H1 (cell line): ENCODE measurements at regions not wholly inside any gene's neighbourhood (a gene's known extent, or its start where the extent isn't known, plus 50 kb on each side); places are given as distances from the start of the nearest gene placed in this dataset.

Source experiments
- CTCF ChIA-PET: fragments of 300-600 bp; sonication (Branson Sonifier 250); formaldehyde crosslinking; loops from one replicate; lab custom pipeline; 2021; ENCODE audit not compliant: partially characterized antibody; lab: Charles Lee
- POLR2A ChIA-PET: fragments of 300-600 bp; sonication (Branson Sonifier 250); formaldehyde crosslinking; loops from one replicate; lab custom pipeline; 2021; ENCODE audit warnings: inconsistent platforms; ENCODE audit not compliant: partially characterized antibody; lab: Charles Lee
- DNase-seq, 2 experiments: peaks; one replicate each; pipeline versions ENCODE4 v3.0.0 to v3.0.0-alpha.2; 2010 to 2022; ENCODE audit warnings: low spot score in 2 of 2, low read depth in 1 of 2, mixed read lengths in 1 of 2
- FAIRE-seq: peaks from 2 replicates; lab custom pipeline; 2011; peaks lifted over from hg19 to GRCh38; lab: Jason Lieb, UNC
- H2AFZ ChIP-seq: 2 replicates; pipeline ENCODE4 v1.8.1; 2012; ENCODE audit warnings: low read length, inconsistent platforms
- H2AK5ac ChIP-seq: 2 replicates; pipeline ENCODE4 v1.6.1; 2013; ENCODE audit warnings: low read depth, low read length
- H2BK120ac ChIP-seq: replicated peaks from 2 replicates; pipeline ENCODE3; 2013; ENCODE audit warnings: low read depth, low read length, inconsistent platforms
- H2BK12ac ChIP-seq: 2 replicates; pipeline ENCODE4 v1.6.1; 2013; ENCODE audit warnings: low read depth, low read length
- H2BK15ac ChIP-seq: 2 replicates; pipeline ENCODE4 v1.6.1; 2013; ENCODE audit warnings: low read length
- H2BK20ac ChIP-seq: 2 replicates; pipeline ENCODE4 v1.6.1; 2013; ENCODE audit warnings: low read length
- H2BK5ac ChIP-seq: 2 replicates; pipeline ENCODE4 v1.6.1; 2013; ENCODE audit warnings: low read depth, low read length
- H3K14ac ChIP-seq: 2 replicates; pipeline ENCODE4 v1.6.1; 2013; ENCODE audit warnings: inconsistent platforms; ENCODE audit not compliant: insufficient read length
- H3K18ac ChIP-seq: 2 replicates; pipeline ENCODE4 v1.6.1; 2013; ENCODE audit warnings: low read length; ENCODE audit errors: extremely low read depth
- H3K23ac ChIP-seq: 2 replicates; pipeline ENCODE4 v1.6.1; 2013; ENCODE audit warnings: inconsistent platforms; ENCODE audit not compliant: insufficient read length
- H3K23me2 ChIP-seq: 2 replicates; pipeline ENCODE4 v1.6.1; 2013; ENCODE audit warnings: low read depth, low read length
- H3K27ac ChIP-seq: 2 replicates; pipeline ENCODE4 v1.6.1; 2011; ENCODE audit warnings: low read depth, low read length, inconsistent platforms
- H3K27me3 ChIP-seq, 4 experiments: replicated peaks in 1 of 4; 1 replicate in 1 of 4; 2 replicates in 3 of 4; pipeline versions ENCODE4 v1.6.1 to v1.8.1; 2011 to 2013; ENCODE audit warnings: low read length in 3 of 4, mild to moderate bottlenecking in 3 of 4, inconsistent platforms in 2 of 4, mixed read lengths in 2 of 4, moderate library complexity in 1 of 4; ENCODE audit not compliant: control insufficient read depth in 3 of 4, insufficient read depth in 3 of 4; ENCODE audit errors: extremely low read depth in 1 of 4
- H3K36me3 ChIP-seq, 4 experiments: 2 replicates each; pipeline versions ENCODE4 v1.6.1 to v1.8.1; 2011 to 2013; ENCODE audit warnings: mild to moderate bottlenecking in 4 of 4, low read length in 3 of 4, moderate library complexity in 2 of 4, control low read depth in 1 of 4, inconsistent platforms in 1 of 4; ENCODE audit not compliant: insufficient read depth in 4 of 4, control insufficient read depth in 2 of 4
- H3K4ac ChIP-seq: replicated peaks from 2 replicates; pipeline ENCODE3; 2013; ENCODE audit warnings: low read length, low read depth, mixed read lengths, inconsistent platforms; ENCODE audit not compliant: insufficient read length
- H3K4me1 ChIP-seq, 4 experiments: replicated peaks in 1 of 4; 1 replicate in 1 of 4; 2 replicates in 3 of 4; pipeline versions ENCODE4 v1.6.1 to v1.8.1; 2011 to 2013; ENCODE audit warnings: low read length in 3 of 4, inconsistent platforms in 2 of 4, mixed read lengths in 1 of 4; ENCODE audit not compliant: insufficient read depth in 4 of 4, control insufficient read depth in 3 of 4
- H3K4me2 ChIP-seq, 2 experiments: 2 replicates each; pipeline versions ENCODE4 v1.6.1 to v1.8.1; 2011 to 2013; ENCODE audit warnings: low read depth in 2 of 2, low read length in 2 of 2, control low read depth in 1 of 2, inconsistent platforms in 1 of 2, mild to moderate bottlenecking in 1 of 2; ENCODE audit not compliant: insufficient read depth in 1 of 2
- H3K4me3 ChIP-seq, 4 experiments: fragments of 200-600, 300-600 bp in 1 of 4; sonication (generic), shearing (Covaris generic), sonication (Bioruptor Twin) in 1 of 4; 2 replicates each; pipeline versions ENCODE4 v1.5.1 to v1.8.1; 2011 to 2016; ENCODE audit warnings: low read length in 4 of 4, low read depth in 3 of 4, control low read depth in 2 of 4, inconsistent platforms in 2 of 4, mild to moderate bottlenecking in 2 of 4, mixed read lengths in 1 of 4, moderate library complexity in 1 of 4; ENCODE audit not compliant: insufficient read depth in 2 of 4; ENCODE audit errors: extremely low read depth in 1 of 4
- H3K56ac ChIP-seq: replicated peaks from 2 replicates; pipeline ENCODE3; 2013; ENCODE audit warnings: low read depth, mild to moderate bottlenecking, mixed read lengths, low read length, inconsistent platforms; ENCODE audit not compliant: insufficient read length
- H3K79me1 ChIP-seq: 2 replicates; pipeline ENCODE4 v1.6.1; 2013; ENCODE audit warnings: low read depth, low read length, control low read depth
- H3K79me2 ChIP-seq, 2 experiments: 2 replicates each; pipeline versions ENCODE4 v1.6.1 to v1.8.1; 2012 to 2013; ENCODE audit warnings: low read length in 2 of 2, mild to moderate bottlenecking in 2 of 2, inconsistent platforms in 1 of 2; ENCODE audit not compliant: insufficient read depth in 2 of 2, control insufficient read depth in 1 of 2
- H3K9ac ChIP-seq, 4 experiments: replicated peaks in 1 of 4; 1 replicate in 1 of 4; 2 replicates in 3 of 4; pipeline versions ENCODE4 v1.6.1 to v1.8.1; 2011 to 2013; ENCODE audit warnings: low read depth in 3 of 4, low read length in 3 of 4, control low read depth in 2 of 4, mild to moderate bottlenecking in 2 of 4, moderate library complexity in 2 of 4, inconsistent platforms in 1 of 4; ENCODE audit errors: extremely low read depth in 1 of 4
- H3K9me3 ChIP-seq, 2 experiments: 2 replicates each; pipeline versions ENCODE4 v1.6.1 to v1.8.1; 2012 to 2013; ENCODE audit warnings: mild to moderate bottlenecking in 2 of 2, moderate library complexity in 2 of 2, control low read depth in 1 of 2, inconsistent platforms in 1 of 2, low read depth in 1 of 2, low read length in 1 of 2, mixed read lengths in 1 of 2; ENCODE audit not compliant: insufficient read depth in 2 of 2
- H4K20me1 ChIP-seq, 2 experiments: replicated peaks in 1 of 2; 2 replicates each; pipeline versions ENCODE3 to v1.8.1; 2011 to 2013; ENCODE audit warnings: inconsistent platforms in 2 of 2, low read length in 2 of 2, mild to moderate bottlenecking in 1 of 2; ENCODE audit not compliant: insufficient read depth in 2 of 2, control insufficient read depth in 1 of 2
- H4K5ac ChIP-seq: 2 replicates; pipeline ENCODE4 v1.6.1; 2013; ENCODE audit warnings: low read length, low read depth, mixed read lengths, inconsistent platforms; ENCODE audit not compliant: insufficient read length
- H4K8ac ChIP-seq: 2 replicates; pipeline ENCODE4 v1.8.0; 2013; ENCODE audit warnings: mild to moderate bottlenecking, moderate library complexity, low read length, inconsistent platforms; ENCODE audit not compliant: insufficient read depth; ENCODE audit errors: extremely low read depth
- H4K91ac ChIP-seq: replicated peaks from 2 replicates; pipeline ENCODE3; 2013; ENCODE audit warnings: low read length, mixed read lengths, inconsistent platforms; ENCODE audit not compliant: insufficient read length
- CTCF ChIP-seq, 3 experiments: IDR thresholded peaks; 1 replicate in 2 of 3; 2 replicates in 1 of 3; pipeline versions ENCODE4 v1.5.1 to v1.6.1; 2011; ENCODE audit warnings: low read length in 3 of 3, mild to moderate bottlenecking in 3 of 3, inconsistent platforms in 2 of 3, low read depth in 1 of 3, moderate library complexity in 1 of 3; ENCODE audit not compliant: insufficient read depth in 1 of 3; ENCODE audit errors: control extremely low read depth in 1 of 3
- HDAC6 ChIP-seq: IDR thresholded peaks from one replicate; pipeline ENCODE4 v1.7.1; 2012; ENCODE audit warnings: low read depth, mild to moderate bottlenecking, inconsistent platforms, low read length, moderate library complexity
- RBBP5 ChIP-seq: IDR thresholded peaks from 2 replicates; pipeline ENCODE4 v1.7.1; 2012; ENCODE audit warnings: low read depth, mild to moderate bottlenecking, inconsistent platforms, low read length, moderate library complexity, borderline replicate concordance
- WGBS, 2 experiments: shearing (Covaris generic) in 1 of 2; methylation state at CpG; one replicate each; pipeline versions ENCODE4 v1.1.6 to v1.1.7; 2013 to 2015; ENCODE audit warnings: low lambda C conversion rate in 2 of 2, mixed read lengths in 2 of 2, inconsistent platforms in 1 of 2, low coverage in 1 of 2, missing lambda C conversion rate in 1 of 2; ENCODE audit not compliant: insufficient replicate concordance in 2 of 2, insufficient coverage in 1 of 2, insufficient read length in 1 of 2; ENCODE audit errors: extremely low coverage in 1 of 2, missing lambda C conversion rate in 1 of 2; 5-methylcytosine and 5-hydroxymethylcytosine counted together

- Histone ChIP-seq H3K79me1 (no peaks in the 10 kb centered on the region), H3K18ac (no peak overlapping the region), H3K27ac (no peak overlapping the region), H3K23ac (no peak overlapping the region), H3K9me3 (no peaks in the 10 kb centered on the region), H3K14ac (no peak overlapping the region), H2BK5ac (no peak overlapping the region), H4K20me1 (no peaks in the 10 kb centered on the region), H3K4me1 (no peaks in the 10 kb centered on the region), H3K4me3 (no peak overlapping the region), H2BK20ac (no peak overlapping the region), H3K79me2 (no peaks in the 10 kb centered on the region), H3K56ac (no peak overlapping the region), H2AFZ (no peak overlapping the region), H4K8ac (no peak overlapping the region), H3K4me2 (no peak overlapping the region), H4K5ac (no peak overlapping the region), H4K91ac (no peak overlapping the region), H3K23me2 (no peaks in the 10 kb centered on the region), H2BK120ac (no peak overlapping the region), H3K27me3 (no peaks in the 10 kb centered on the region), H3K9ac (no peak overlapping the region), H2AK5ac (no peak overlapping the region), H3K4ac (no peak overlapping the region), H3K36me3 (no peaks in the 10 kb centered on the region), H2BK12ac (no peak overlapping the region), H2BK15ac (no peak overlapping the region)
- POLR2A ChIA-PET = no interaction called here
- 93% methylated on average over 2 of the region's 2 CpGs; no CpG with 5 or more reads in 1 of the 2 experiments for WGBS, 2 experiments
- CTCF ChIA-PET = interaction anchor here (1.0 kb wide), 1 partner anchor 415 kb away, joined by 3 read pairs; no protein-coding TSS in a partner anchor
- DNase-seq (no peak), FAIRE-seq (no peak)
- TF ChIP-seq CTCF (IDR thresholded peaks at IDR 0.05; ENCODE audit: control extremely low read depth in 1 of 3, insufficient read depth in 1 of 3, low read depth in 1 of 3, low read length in 3 of 3) (no peak), HDAC6 (no peak), RBBP5 (no peak)
These were observed 147.3 kb downstream of the DUSP10 start for GRCh38 chr1:221594576-221594975.
